Hematopoietic multipotent progenitor cell treated with erythropoietin and hydrocortisone succinate and interleukin-3 and kit ligand, for 17 days (in vitro differentiated cells): ENCODE measurements at regions not wholly inside any gene's neighbourhood (a gene's known extent, or its start where the extent isn't known, plus 50 kb on each side); places are given as distances from the start of the nearest gene placed in this dataset.
"Not testable (repeated sequence)": the region's sequence is repeated elsewhere in the genome, so short reads cannot be mapped to it uniquely, and the experiment has no call there.

Experiments
- DNase-seq: peaks from one replicate; pipeline ENCODE4 v3.0.0-alpha.2; 2015; ENCODE audit warnings: low spot score

GRCh38 chr13:78867655-78868054 is 208.7 kb upstream of the OBI1 start:
- DNase-seq = no peak

DNA sequence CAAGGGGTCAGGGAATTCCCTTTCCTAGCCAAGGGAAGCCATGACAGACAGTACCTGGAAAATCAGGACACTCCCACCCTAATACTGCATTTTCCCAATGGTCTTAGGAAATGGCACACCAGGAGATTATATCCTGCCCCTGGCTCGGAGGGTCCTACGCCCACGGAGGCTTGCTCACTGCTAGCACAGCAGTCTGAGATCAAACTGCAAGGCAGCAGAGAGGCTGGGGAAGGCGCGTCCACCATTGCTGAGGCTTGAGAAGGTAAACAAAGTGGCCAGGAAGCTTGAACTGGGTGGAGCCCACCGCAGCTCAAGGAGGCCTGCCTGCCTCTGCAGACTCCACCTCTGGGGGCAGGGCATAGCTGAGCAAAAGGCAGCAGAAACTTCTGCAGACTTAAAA is 207.1 kb upstream of the OBI1 start:
- DNase-seq = not testable (repeated sequence)

DNA sequence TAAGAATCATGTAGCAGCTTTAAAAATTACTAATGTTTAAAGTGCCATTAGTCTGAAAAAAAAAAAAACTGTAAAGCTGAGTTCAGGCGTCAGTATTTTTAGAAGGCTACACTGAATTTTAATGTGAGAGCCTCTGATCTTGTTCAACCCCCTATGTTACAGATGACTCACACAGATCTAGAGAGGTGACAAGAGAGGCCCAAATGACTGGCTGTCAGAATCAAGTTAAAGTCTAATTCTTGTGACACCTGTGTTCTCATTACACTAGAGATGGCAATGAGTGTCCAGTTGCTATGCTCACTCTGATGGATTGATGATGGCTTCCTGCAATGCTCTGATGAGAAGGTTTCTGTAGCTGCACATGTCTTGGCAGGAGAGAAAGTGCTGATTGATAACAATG is 203.5 kb upstream of the OBI1 start:
- DNase-seq = no peak

GRCh38 chr13:78852709-78853108 is 193.8 kb upstream of the OBI1 start:
- no peak for DNase-seq

DNA sequence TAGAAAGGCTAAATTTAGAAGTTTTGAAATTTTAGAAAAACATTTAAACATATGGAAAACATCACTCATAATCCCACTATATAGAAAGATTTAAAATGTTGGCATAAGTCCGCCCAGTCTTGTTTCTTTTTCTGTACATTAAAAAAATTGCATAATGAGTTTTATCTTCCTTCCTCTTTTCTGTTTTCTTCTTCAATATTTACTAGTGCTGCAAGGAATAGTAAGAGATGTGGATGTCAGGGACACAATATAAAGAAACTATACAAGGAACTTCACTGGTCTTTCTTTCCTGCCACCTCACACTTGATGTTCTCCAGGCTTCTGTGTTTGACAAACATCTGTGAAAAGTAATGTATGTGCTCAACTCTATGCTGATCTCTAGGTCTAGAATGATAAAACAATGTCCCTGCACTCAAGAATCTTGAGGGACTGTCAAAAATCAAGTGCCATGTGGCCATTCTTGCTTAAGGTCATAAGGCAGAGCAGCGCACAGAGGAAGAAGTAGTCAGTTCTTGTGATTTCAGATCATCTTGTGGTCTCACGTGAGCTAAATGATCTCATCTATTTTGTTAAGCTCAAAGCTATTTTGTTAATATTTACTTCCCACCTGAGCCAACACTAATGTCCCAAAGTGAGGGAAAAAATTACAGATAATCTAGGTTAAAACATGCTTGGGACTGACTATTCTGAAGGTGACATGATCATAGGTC is 186.9 kb upstream of the OBI1 start:
- DNase-seq = no peak

DNA sequence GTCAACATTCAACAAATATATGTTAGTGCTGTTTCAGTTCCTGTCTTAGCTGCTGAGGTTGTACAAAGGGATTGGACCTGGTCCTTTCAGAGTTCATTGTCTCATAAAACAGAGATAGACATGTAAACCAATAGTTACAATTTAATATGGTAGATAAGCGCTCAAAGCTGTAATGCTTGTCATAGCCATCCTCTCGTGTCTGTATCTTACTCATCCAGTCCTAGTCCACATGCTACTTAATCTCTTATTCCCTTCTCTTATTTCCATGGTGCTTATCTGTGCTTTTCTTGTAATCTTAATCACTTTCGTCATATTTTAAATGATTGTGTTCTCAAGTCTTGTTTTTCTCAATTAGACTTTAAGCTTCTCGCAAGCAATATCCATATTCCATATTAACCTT is 185.2 kb upstream of the OBI1 start:
- no peak for DNase-seq

DNA sequence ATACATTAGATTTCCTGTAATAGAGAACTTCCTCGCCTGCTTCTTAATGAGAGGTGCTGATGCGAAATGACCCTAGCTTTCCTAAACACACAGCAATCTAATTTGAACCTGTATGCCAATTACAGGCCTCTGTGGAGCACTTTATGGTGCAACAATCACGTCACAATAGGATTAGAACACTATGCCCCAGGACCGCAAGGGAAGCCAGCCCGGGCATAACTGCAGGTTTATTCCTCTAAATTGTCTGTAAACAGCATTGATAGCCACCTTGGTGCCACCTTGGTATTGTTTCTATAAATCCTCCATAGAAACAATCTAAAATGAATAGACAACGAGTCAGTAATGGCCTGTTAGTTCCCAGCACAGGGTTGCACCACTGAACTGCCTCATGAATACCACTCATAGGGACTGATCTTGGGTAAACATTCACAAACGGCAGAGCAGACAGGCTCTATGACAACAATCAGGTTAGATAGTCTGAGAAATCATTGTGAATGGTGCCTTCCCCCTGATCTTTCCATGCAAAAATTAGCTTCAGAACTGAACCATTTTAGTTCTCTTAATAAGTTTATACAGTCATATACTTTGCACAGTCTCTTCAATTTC is 182.5 kb upstream of the OBI1 start:
- DNase-seq = no peak

- DNase-seq = no peak
These were observed 177.4 kb upstream of the OBI1 start for GRCh38 chr13:78836238-78836784.

DNA sequence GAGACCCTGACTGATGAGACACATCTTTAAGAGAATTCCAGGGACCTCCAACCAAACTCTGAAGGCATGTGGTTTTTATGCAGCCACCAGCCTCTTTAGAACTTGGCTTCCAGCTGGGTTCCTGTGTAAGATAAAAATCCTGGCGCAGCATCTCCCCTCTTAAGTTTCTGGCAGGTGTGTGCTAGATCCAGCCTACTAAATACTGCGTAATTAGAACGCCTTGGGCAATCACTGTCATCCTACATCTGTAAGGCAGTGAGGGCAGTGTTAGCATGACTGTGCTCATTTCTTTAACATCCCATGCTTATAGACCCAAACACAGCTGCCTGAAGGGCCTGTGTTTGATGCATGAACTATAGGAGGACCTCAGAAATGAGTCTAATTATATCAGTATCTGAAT is 173.5 kb upstream of the OBI1 start:
- DNase-seq = no peak

GRCh38 chr13:78830508-78830907 is 171.6 kb upstream of the OBI1 start:
- no peak for DNase-seq

DNA sequence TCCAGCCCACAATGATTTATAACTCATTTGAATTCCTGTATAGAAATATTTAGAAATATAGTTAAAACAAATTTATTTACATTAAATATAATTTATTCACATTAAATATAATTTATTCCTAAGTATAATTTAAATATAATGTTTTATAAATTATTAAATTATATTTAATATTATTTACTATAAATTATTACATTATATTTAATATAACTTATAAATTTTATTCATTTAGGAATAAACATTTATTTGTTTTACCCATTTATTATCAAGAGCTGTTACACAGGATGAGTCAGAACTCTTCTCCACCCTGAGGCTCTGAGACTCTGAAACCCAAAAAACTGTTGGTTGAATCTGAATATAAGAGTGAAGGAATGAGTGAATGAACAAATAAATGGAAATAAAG is 170.9 kb upstream of the OBI1 start:
- DNase-seq = no peak

DNA sequence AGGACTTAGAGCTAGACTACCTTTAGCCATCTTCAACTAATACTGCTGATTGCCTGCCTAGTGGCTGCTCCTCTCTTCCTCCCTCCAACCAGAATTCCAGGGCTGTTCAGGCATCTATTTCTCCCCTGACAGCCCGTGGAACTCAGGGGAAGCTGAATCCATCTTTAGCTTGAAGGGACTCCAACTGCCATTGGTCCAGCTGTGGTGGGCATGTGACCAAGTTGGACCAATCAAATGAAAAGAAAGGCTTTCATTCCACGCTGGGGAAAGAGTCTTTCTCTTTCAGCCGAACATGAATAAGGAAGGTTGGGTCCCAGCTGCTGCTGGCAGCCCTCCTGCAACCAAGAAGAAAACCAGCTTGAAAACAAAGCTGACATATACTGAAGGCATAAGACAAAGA is 168.5 kb upstream of the OBI1 start:
- no peak for DNase-seq

GRCh38 chr13:78826936-78827335 is 168.0 kb upstream of the OBI1 start:
- DNase-seq = no peak

DNA sequence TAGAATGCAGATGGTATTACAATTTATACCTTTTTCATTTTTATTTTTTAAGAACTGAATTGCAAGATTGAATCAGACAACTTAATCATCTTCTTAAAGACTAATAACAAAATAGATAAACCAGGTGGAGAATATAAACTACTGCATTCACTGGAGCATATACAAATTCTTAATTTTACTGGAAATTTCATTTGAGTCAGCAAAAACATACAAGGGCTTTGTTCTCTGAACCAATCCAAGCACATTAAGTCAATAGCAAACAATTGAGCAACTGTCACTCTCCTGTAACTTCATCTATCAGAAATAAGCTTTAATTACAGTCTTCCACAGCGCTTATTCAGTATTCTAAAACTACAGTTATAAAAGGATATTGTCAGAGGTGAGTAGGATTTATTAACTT is 167.4 kb upstream of the OBI1 start:
- no peak for DNase-seq

GRCh38 chr13:78820541-78820940 is 161.6 kb upstream of the OBI1 start:
- no peak for DNase-seq

GRCh38 chr13:78816592-78816991 is 157.6 kb upstream of the OBI1 start:
- no peak for DNase-seq

- no peak for DNase-seq
These were observed 157.2 kb upstream of the OBI1 start for GRCh38 chr13:78816154-78816553.

GRCh38 chr13:78806457-78806856 is 147.5 kb upstream of the OBI1 start:
- DNase-seq = no peak

DNA sequence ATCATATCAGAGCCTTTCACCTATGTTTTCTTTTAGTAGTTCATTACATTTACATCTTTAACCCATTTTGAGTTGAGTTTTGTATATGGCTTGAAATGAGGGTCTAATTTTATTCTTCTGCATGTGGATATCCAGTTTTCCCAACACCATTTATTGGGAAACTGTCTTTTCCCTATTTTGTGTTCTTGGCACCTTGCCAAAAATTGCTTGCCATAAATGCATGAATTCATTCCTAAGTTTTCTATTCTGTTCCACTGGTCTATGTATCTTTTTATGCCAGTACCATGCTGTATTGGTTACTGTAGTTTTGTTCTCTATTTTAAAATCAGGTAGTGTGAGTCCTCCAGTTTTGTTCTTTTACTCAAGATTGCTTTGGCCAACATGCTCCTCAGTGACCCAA is 144.0 kb upstream of the OBI1 start:
- DNase-seq = peak; percentile 13

DNA sequence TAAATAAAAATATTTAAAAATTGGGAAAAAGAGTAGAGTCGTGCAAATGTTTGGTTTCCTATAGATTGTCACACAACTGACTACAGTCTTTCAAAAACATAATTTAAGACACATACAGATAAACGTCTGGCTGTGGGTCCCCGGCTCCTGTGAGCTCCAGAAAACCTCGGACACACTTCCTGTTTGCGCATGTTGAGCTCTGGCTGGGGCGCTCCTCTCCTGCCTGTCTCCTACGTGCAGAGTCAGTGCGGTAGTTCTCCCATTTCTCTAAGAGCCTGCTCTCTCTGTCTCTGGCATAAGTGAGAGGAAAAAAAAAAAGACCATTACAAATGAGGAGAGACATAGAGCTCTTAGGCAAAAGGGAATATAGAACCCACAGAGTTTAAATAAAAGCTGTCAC is 128.2 kb upstream of the OBI1 start:
- no peak for DNase-seq

- DNase-seq = no peak
These were observed 127.5 kb upstream of the OBI1 start for GRCh38 chr13:78786459-78786858.

DNA sequence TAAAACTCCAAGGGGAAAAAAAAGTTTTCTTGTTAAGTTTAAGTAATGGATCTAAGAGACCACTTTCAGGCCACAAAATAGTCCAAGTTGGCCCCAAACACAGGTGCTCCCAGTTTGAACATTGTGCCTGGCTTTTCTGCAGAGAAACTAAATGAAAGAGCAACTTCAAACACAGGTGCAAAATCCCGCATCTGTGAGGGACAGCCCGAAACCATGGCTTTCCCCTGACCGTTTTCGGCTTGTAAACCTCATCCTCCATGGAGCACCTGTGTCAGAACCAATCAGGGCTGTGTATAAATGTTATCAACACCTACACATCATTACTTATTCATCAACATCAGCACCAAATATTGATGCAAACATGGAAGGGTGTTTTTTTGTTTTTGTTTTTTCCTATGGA is 126.8 kb upstream of the OBI1 start:
- no peak for DNase-seq

GRCh38 chr13:78784014-78784750 is 125.2 kb upstream of the OBI1 start:
- DNase-seq = no peak
